K562 (cell line): ENCODE measurements at regions not wholly inside any gene's neighbourhood (a gene's known extent, or its start where the extent isn't known, plus 50 kb on each side); places are given as distances from the start of the nearest gene placed in this dataset.

Experiments
- ELF2 ChIP-seq: fragments of 250-450 bp; sonication (Bioruptor Pico); IDR thresholded peaks from 2 replicates; pipeline ENCODE4 v1.5.0; 2021; ENCODE audit warnings: mild to moderate bottlenecking
- FOXM1 ChIP-seq, 2 experiments: fragments of 450-650 bp in 1 of 2; sonication (generic) in 1 of 2; formaldehyde crosslinking in 1 of 2; IDR thresholded peaks; 2 replicates each; pipeline versions ENCODE4 v1.6.1 to v1.9.0; 2017 to 2022; ENCODE audit warnings: low read depth in 2 of 2, mild to moderate bottlenecking in 2 of 2, missing genetic modification reagents in 1 of 2, moderate library complexity in 1 of 2
- GABPB1 ChIP-seq: sonication (generic); formaldehyde crosslinking; IDR thresholded peaks from 2 replicates; pipeline ENCODE4 v1.8.0; 2022; ENCODE audit warnings: mild to moderate bottlenecking, missing genetic modification reagents
- MAFF ChIP-seq: IDR thresholded peaks from 2 replicates; pipeline ENCODE4 v1.6.1; 2012; ENCODE audit warnings: low read length, improper control_type of control experiment
- TFAP4 ChIP-seq: sonication (generic); formaldehyde crosslinking; IDR thresholded peaks from 2 replicates; pipeline ENCODE4 v1.8.0; 2022; ENCODE audit warnings: missing genetic modification reagents, mild to moderate bottlenecking, moderate library complexity, borderline replicate concordance
- ZNF212 ChIP-seq: fragments of 450-650 bp; formaldehyde crosslinking; IDR thresholded peaks from 2 replicates; pipeline ENCODE4 v1.4.0; 2020; ENCODE audit warnings: mild to moderate bottlenecking

- TF ChIP-seq TFAP4 (CRISPR knock-in tag), result no peak
- TF ChIP-seq GABPB1 (CRISPR knock-in tag), result no peak
- TF ChIP-seq MAFF, result no peak
- TF ChIP-seq ELF2 (CRISPR knock-in tag), result no peak
- TF ChIP-seq ZNF212 (CRISPR knock-in tag), result no peak
- no peak for TF ChIP-seq FOXM1 (IDR thresholded peaks at IDR 0.05; ENCODE audit: low read depth)
- no peak for TF ChIP-seq FOXM1 (CRISPR knock-in tag; IDR thresholded peaks at IDR 0.05; ENCODE audit: low read depth)
Measured at GRCh38 chr7:121609208-121609607, 213.1 kb upstream of the FAM3C start.
